Muscle of back (tissue), 3 donors: ENCODE measurements at regions not wholly inside any gene's neighbourhood (a gene's known extent, or its start where the extent isn't known, plus 50 kb on each side); places are given as distances from the start of the nearest gene placed in this dataset.

Experiments
- DNase-seq, 3 donors: peaks; one replicate each; pipeline versions ENCODE4 v3.0.0 to v3.0.0-alpha.2; 2013

- no peak for DNase-seq
Observed at GRCh38 chr12:90260136-90260535, 551.5 kb upstream of the ATP2B1 start.

GRCh38 chr12:90257927-90258624, 549.4 kb upstream of the ATP2B1 start:
- no peak for DNase-seq

- DNase-seq, result no peak
Observed at GRCh38 chr12:90254796-90255195, 546.2 kb upstream of the ATP2B1 start.

- peak; percentile 53 to 79 (median 67) for DNase-seq
Observed at GRCh38 chr12:90253674-90254181, 545.1 kb upstream of the ATP2B1 start.

- DNase-seq, result no peak
Observed at GRCh38 chr12:90253136-90253535, 544.5 kb upstream of the ATP2B1 start.

- DNase-seq, result peak in 2 of 3 donors; percentile 53 to 63
Observed at GRCh38 chr12:90250766-90251165, 542.1 kb upstream of the ATP2B1 start.

- DNase-seq, result no peak
Observed at GRCh38 chr12:90250042-90250441, 541.4 kb upstream of the ATP2B1 start.

- no peak for DNase-seq
Observed at GRCh38 chr12:90246688-90247087, 538.0 kb upstream of the ATP2B1 start.

GRCh38 chr12:90245391-90245790, 536.8 kb upstream of the ATP2B1 start:
- peak in 2 of 3 donors; percentile 47 to 73 for DNase-seq

- no peak for DNase-seq
Observed at GRCh38 chr12:90244232-90244631, 535.6 kb upstream of the ATP2B1 start.

- DNase-seq, result no peak
Observed at GRCh38 chr12:90243211-90243610, 534.6 kb upstream of the ATP2B1 start.

GRCh38 chr12:90239732-90240260, 531.2 kb upstream of the ATP2B1 start:
- DNase-seq, result no peak

- DNase-seq, result no peak
Observed at GRCh38 chr12:90238663-90239271, 530.1 kb upstream of the ATP2B1 start.

GRCh38 chr12:90237841-90238240, 529.2 kb upstream of the ATP2B1 start:
- DNase-seq, result no peak

GRCh38 chr12:90235642-90236041, 527.0 kb upstream of the ATP2B1 start:
- no peak for DNase-seq

GRCh38 chr12:90234472-90234871, 525.8 kb upstream of the ATP2B1 start:
- no peak for DNase-seq

- no peak for DNase-seq
Observed at GRCh38 chr12:90233168-90234100, 524.8 kb upstream of the ATP2B1 start.

- DNase-seq, result no peak
Observed at GRCh38 chr12:90229407-90230170, 521.0 kb upstream of the ATP2B1 start.

- no peak for DNase-seq
Observed at GRCh38 chr12:90226211-90226610, 517.6 kb upstream of the ATP2B1 start.

GRCh38 chr12:90216815-90217214, 508.2 kb upstream of the ATP2B1 start:
- DNase-seq, result peak in 1 of 3 donors; percentile 10

- DNase-seq, result no peak
Observed at GRCh38 chr12:90216020-90216552, 507.4 kb upstream of the ATP2B1 start.
